GM21723 (cell line): ENCODE measurements at regions not wholly inside any gene's neighbourhood (a gene's known extent, or its start where the extent isn't known, plus 50 kb on each side); places are given as distances from the start of the nearest gene placed in this dataset.

Experiments
- ATAC-seq: cut with Tn5 transposase; IDR thresholded peaks from one replicate; pipeline ENCODE4 v1.9.1; 2021; ENCODE audit warnings: mild to moderate bottlenecking, moderate library complexity; ENCODE audit not compliant: unreplicated experiment

- no peak for ATAC-seq
These were observed 106.5 kb upstream of the FRY start for GRCh38 chr13:31925079-31925478.

GRCh38 chr13:31927219-31927653 is 104.3 kb upstream of the FRY start:
- no peak for ATAC-seq

GRCh38 chr13:31929031-31929770 is 102.4 kb upstream of the FRY start:
- no peak for ATAC-seq

- peak; percentile 38 for ATAC-seq
These were observed 101.1 kb upstream of the FRY start for GRCh38 chr13:31930490-31930889.

- ATAC-seq, result peak; percentile 99
These were observed 100.6 kb upstream of the FRY start for GRCh38 chr13:31930901-31931522.

GRCh38 chr13:31937436-31937835 is 94.1 kb upstream of the FRY start:
- no peak for ATAC-seq

- ATAC-seq, result no peak
These were observed 91.5 kb upstream of the FRY start for GRCh38 chr13:31940076-31940475.

- ATAC-seq, result no peak
These were observed 88.0 kb upstream of the FRY start for GRCh38 chr13:31943591-31943990.

GRCh38 chr13:31944262-31945160 is 87.1 kb upstream of the FRY start:
- ATAC-seq, result no peak

- no peak for ATAC-seq
These were observed 86.2 kb upstream of the FRY start for GRCh38 chr13:31945202-31945961.

- no peak for ATAC-seq
These were observed 85.3 kb upstream of the FRY start for GRCh38 chr13:31946091-31946770.

- no peak for ATAC-seq
These were observed 84.5 kb upstream of the FRY start for GRCh38 chr13:31947105-31947504.

GRCh38 chr13:31947506-31947905 is 84.1 kb upstream of the FRY start:
- no peak for ATAC-seq

GRCh38 chr13:31949486-31949885 is 82.1 kb upstream of the FRY start:
- ATAC-seq, result no peak

GRCh38 chr13:31950111-31950815 is 81.3 kb upstream of the FRY start:
- ATAC-seq, result no peak

- ATAC-seq, result peak; percentile 96
These were observed 80.3 kb upstream of the FRY start for GRCh38 chr13:31951215-31951678.

- no peak for ATAC-seq
These were observed 78.8 kb upstream of the FRY start for GRCh38 chr13:31952641-31953380.

GRCh38 chr13:31955101-31955500 is 76.5 kb upstream of the FRY start:
- ATAC-seq, result no peak

- ATAC-seq, result no peak
These were observed 75.8 kb upstream of the FRY start for GRCh38 chr13:31955741-31956140.
